Stimulated activated memory B cell treated with anti-CD40 and anti-IgM and Interleukin-4, amounts not matched to agents 10 μg/mL and 1 μg/mL and 100 μg/mL, for 72 hours (primary cell): ENCODE measurements at regions not wholly inside any gene's neighbourhood (a gene's known extent, or its start where the extent isn't known, plus 50 kb on each side); places are given as distances from the start of the nearest gene placed in this dataset.
"Not testable (repeated sequence)": the region's sequence is repeated elsewhere in the genome, so short reads cannot be mapped to it uniquely, and the experiment has no call there.

Experiments used
- ATAC-seq: fragments of 150-1000 bp; cut with Tn5 transposase; 2 replicates; pipeline ENCODE4 v1.10.0; 2021
- H3K27ac Mint-ChIP-seq: one replicate; pipeline ENCODE4 v1.8.0; 2022; ENCODE audit warnings: mild to moderate bottlenecking, mixed read lengths
- H3K27me3 Mint-ChIP-seq: one replicate; pipeline ENCODE4 v1.8.0; 2022; ENCODE audit warnings: mixed read lengths
- H3K36me3 Mint-ChIP-seq: one replicate; pipeline ENCODE4 v1.8.0; 2022; ENCODE audit warnings: mixed read lengths
- H3K4me1 Mint-ChIP-seq: one replicate; pipeline ENCODE4 v1.8.0; 2022; ENCODE audit warnings: mixed read lengths
- H3K4me3 Mint-ChIP-seq: one replicate; pipeline ENCODE4 v1.8.0; 2022; ENCODE audit warnings: mild to moderate bottlenecking, moderate library complexity, mixed read lengths
- H3K9me3 Mint-ChIP-seq: one replicate; pipeline ENCODE4 v1.8.0; 2022; ENCODE audit warnings: mixed read lengths

DNA sequence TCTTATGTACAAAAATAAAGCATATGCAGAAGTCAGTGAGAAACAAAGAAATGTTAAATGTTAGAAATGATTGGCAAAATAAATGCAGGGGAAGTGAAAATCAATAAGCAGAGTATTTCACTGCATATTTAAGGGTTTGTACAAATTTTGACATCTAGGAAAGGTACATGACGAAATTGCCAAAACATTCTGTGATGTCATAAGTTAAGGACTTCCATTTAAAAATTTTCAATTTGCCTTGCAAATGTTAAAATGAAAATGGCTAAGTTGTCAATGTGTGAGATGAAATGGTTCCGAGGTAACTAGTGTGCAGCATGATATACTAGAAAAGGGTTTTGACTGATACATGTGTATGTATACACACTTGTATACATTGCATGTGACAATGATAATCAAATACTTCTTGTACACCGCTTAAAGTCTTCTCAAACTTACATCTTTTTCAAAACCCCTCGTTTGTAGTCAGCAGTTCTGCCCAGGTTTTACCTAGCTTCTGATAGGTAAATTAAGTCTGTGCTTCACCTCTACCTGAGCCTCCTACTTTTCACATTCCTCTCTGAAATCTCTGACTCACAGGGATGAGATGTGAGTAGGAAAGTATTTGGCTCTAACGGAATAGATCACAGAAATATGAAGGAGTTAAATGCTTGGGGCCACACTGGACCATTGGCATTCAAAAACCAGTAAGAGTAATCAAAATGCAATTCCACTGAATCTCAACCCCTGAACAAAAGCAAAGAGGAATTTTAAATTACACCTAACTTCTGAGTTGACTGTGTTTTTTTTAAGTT is 442.4 kb upstream of the FOXG1 start:
- no peak for ATAC-seq
- no peak overlapping the region for H3K4me3 Mint-ChIP-seq
- H3K36me3 Mint-ChIP-seq, result no peaks in the 10 kb centered on the region
- H3K27me3 Mint-ChIP-seq, result no peaks in the 10 kb centered on the region
- no peaks in the 10 kb centered on the region for H3K9me3 Mint-ChIP-seq
- H3K4me1 Mint-ChIP-seq, result no peaks in the 10 kb centered on the region
- H3K27ac Mint-ChIP-seq, result no peak overlapping the region

DNA sequence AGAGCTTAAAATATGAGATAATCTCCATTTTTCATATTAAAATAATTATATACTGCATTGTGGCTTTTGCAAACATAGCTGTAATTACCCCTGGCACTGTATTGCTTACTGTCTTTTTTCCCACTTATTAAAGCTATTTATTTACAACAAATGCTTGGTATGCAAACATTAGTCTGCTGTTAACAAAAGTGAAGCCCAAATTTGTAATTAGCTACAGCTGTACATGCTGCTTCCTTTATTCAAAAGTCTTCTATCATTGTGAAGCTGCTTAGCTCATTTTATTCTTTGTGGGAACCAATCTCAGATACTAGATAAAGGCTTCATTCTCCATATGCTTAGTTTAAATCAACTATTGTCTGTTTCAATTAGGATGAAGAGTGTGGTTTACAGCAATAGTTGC is 425.8 kb upstream of the FOXG1 start:
- ATAC-seq, result no peak

DNA sequence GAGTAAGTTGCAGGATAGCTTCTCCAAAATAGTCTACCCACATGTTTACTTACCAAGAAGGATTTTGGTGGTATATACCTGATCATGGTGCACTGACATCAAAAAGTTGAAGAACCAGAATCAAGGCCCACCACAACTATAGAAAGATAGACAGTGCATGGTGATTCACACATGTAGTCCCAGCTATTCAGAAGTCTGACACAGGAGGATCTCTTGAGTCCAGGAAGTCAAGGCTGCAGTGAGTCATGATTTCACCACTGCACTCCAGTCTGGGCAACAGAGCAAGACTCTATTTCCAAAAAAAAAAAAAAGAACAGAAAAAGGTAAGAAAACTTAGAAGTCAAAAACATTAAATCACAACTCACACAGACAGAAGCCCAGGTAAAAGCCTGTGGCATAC is 422.2 kb upstream of the FOXG1 start:
- Mint-ChIP-seq H3K36me3 (no peaks in the 10 kb centered on the region), H3K9me3 (peaks cover 12% of the 10 kb centered on the region), H3K4me3 (no peak overlapping the region), H3K27ac (no peak overlapping the region), H3K4me1 (no peaks in the 10 kb centered on the region), H3K27me3 (no peaks in the 10 kb centered on the region)
- ATAC-seq, result no peak

More for the DNA sequence above, 425.8 kb upstream of the FOXG1 start:
- Mint-ChIP-seq H3K4me3 (no peak overlapping the region), H3K36me3 (no peaks in the 10 kb centered on the region), H3K27me3 (no peaks in the 10 kb centered on the region), H3K9me3 (peaks cover 2% of the 10 kb centered on the region), H3K4me1 (no peaks in the 10 kb centered on the region), H3K27ac (no peak overlapping the region)

DNA sequence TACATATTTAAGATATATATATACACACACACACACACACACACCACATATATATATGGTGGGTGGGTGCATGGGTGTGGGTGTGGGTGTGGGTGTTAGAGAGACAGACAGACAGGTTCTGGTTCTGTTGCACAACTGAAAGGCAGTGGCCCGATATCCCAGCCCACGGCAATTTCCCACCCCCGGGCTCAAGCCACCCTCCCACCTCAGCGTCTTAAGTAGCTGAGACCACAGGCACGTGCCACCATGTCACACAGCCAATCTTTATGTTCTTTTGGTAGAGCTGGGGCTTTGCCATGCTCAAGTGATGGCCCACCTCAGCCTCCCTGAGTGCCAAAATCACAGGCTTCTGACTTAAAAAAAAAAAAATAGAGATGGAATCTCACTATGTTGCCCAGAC is 417.8 kb upstream of the FOXG1 start:
- H3K27ac Mint-ChIP-seq, result no peak overlapping the region
- H3K4me3 Mint-ChIP-seq, result no peak overlapping the region
- no peaks in the 10 kb centered on the region for H3K36me3 Mint-ChIP-seq
- no peaks in the 10 kb centered on the region for H3K4me1 Mint-ChIP-seq
- H3K9me3 Mint-ChIP-seq, result peaks cover 9% of the 10 kb centered on the region
- no peaks in the 10 kb centered on the region for H3K27me3 Mint-ChIP-seq
- ATAC-seq, result no peak

DNA sequence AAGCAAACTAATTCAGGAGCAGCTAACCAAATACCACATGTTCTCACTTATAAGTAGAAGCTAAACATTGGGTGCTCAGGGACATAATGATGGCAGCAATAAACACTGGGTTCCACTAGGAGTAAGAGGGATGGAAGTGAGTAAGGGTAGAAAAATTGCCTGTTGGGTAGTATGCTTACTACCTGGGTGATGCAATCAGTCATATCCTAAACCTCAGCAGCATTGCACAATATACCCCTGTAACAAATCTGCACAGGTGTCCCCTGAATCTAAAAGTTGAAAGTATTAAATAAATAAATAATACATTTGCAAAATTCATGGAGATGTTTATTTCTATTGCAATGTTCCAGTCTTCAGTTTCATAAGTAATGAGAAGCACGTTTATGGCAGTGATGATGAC is 409.8 kb upstream of the FOXG1 start:
- no peak overlapping the region for H3K4me3 Mint-ChIP-seq
- H3K4me1 Mint-ChIP-seq, result no peaks in the 10 kb centered on the region
- ATAC-seq, result no peak
- H3K36me3 Mint-ChIP-seq, result no peaks in the 10 kb centered on the region
- peaks cover 13% of the 10 kb centered on the region for H3K9me3 Mint-ChIP-seq
- H3K27ac Mint-ChIP-seq, result no peak overlapping the region
- no peaks in the 10 kb centered on the region for H3K27me3 Mint-ChIP-seq

DNA sequence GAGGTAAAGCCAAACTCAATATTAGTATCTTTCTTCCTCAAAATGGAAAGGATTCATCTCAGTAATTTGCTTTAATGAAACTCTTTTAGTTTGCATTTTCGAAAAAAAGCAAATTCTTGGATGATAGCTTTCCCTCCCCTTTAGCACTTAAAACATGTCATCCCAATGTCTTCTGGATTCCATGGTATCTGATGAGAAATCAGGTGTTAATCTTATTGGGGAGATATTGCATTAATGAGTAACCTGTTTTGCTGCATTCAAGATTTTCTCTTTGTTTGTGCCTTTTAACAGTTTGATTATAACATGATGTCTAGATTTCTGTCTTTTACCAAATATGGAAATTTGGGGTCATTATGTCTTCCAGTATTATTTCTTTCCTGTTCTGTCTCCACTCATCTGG is 405.1 kb upstream of the FOXG1 start:
- Mint-ChIP-seq H3K9me3 (peaks cover 15% of the 10 kb centered on the region), H3K4me1 (no peaks in the 10 kb centered on the region), H3K36me3 (no peaks in the 10 kb centered on the region), H3K27me3 (no peaks in the 10 kb centered on the region), H3K27ac (no peak overlapping the region), H3K4me3 (no peak overlapping the region)
- ATAC-seq, result no peak

DNA sequence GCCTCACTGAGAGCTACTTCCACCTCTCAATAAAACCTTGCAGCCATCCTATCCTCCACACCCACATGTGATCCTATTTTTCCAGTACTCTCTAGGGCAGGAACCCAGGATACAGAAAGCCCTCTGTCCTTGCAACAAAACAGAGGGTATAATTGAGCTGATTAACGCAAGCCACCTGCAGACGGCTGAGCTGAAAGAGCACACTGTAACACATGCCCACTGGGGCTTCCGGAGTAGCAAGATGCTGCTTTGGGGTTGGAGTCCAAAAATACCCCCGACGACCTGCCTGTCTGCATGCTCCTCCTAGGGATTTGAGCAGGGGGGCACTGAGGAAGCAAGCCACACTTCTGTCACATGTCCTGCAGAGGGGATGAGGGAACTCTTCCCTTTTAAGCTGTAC is 401.1 kb upstream of the FOXG1 start:
- Mint-ChIP-seq H3K4me3 (no peak overlapping the region), H3K36me3 (no peaks in the 10 kb centered on the region), H3K27ac (no peak overlapping the region), H3K9me3 (peaks cover 15% of the 10 kb centered on the region), H3K27me3 (no peaks in the 10 kb centered on the region), H3K4me1 (no peaks in the 10 kb centered on the region)
- no peak for ATAC-seq

DNA sequence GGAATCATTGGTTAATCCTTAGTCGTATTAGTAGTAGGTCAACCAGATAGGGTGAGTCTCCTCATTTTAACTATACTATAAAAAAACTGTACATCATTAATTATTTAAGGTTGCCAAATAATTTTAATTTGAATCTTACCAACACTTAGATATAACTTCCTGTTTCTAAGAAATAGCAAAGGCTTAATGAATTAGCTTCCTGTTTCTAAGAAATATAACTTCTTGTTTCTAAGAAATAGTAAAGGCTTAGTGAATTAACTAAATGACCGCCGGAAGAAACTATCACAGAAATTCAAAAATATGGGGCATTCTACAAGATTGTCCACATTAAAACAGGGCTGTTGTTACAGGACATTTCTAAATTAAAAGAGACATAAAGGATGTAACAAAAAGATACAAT is 392.9 kb upstream of the FOXG1 start:
- Mint-ChIP-seq H3K27ac (no peak overlapping the region), H3K4me1 (no peaks in the 10 kb centered on the region), H3K36me3 (no peaks in the 10 kb centered on the region), H3K4me3 (no peak overlapping the region), H3K27me3 (no peaks in the 10 kb centered on the region), H3K9me3 (peaks cover 6% of the 10 kb centered on the region)
- no peak for ATAC-seq

DNA sequence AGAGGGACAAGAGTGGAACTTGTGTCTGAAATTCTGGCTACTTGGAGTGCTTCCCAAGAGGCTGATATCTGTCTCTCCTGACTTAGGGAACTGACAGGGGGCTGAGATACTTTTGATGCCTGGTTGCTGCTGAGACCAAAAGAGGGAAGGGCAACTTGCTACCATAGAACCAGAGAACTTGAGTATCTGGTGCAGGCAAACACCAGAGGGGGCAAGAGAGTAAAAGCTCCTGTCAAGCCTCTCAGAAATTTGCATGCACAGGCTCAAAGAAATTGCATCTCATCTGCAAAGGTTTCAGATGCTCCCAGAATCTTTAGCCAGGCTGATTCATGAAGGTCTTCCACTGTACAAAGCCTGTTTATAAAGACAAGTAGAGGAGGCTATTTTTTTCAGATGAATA is 391.3 kb upstream of the FOXG1 start:
- no peak for ATAC-seq
- Mint-ChIP-seq H3K36me3 (no peaks in the 10 kb centered on the region), H3K9me3 (peaks cover 3% of the 10 kb centered on the region), H3K27ac (no peak overlapping the region), H3K27me3 (no peaks in the 10 kb centered on the region), H3K4me1 (no peaks in the 10 kb centered on the region), H3K4me3 (no peak overlapping the region)

DNA sequence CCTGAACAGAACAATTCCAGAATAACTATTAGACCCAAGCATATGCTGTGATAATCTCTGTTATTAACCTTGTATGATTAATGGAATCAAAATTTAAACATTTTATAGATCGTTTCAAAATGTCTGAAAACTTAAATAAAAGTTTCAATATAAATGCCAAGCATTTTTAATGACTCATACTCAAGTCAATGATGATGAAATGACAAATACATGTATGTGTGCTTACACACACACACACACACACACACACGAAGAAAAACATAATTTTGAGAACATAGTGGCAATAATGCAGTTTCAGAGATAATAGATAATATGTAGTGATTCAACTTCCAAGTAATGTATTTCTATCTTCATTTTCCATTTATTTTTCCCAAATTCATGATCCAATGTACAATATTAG is 384.9 kb upstream of the FOXG1 start:
- no peak for ATAC-seq
- no peak overlapping the region for H3K4me3 Mint-ChIP-seq
- H3K36me3 Mint-ChIP-seq, result no peaks in the 10 kb centered on the region
- no peaks in the 10 kb centered on the region for H3K4me1 Mint-ChIP-seq
- H3K27me3 Mint-ChIP-seq, result no peaks in the 10 kb centered on the region
- peaks cover 3% of the 10 kb centered on the region for H3K9me3 Mint-ChIP-seq
- H3K27ac Mint-ChIP-seq, result no peak overlapping the region

DNA sequence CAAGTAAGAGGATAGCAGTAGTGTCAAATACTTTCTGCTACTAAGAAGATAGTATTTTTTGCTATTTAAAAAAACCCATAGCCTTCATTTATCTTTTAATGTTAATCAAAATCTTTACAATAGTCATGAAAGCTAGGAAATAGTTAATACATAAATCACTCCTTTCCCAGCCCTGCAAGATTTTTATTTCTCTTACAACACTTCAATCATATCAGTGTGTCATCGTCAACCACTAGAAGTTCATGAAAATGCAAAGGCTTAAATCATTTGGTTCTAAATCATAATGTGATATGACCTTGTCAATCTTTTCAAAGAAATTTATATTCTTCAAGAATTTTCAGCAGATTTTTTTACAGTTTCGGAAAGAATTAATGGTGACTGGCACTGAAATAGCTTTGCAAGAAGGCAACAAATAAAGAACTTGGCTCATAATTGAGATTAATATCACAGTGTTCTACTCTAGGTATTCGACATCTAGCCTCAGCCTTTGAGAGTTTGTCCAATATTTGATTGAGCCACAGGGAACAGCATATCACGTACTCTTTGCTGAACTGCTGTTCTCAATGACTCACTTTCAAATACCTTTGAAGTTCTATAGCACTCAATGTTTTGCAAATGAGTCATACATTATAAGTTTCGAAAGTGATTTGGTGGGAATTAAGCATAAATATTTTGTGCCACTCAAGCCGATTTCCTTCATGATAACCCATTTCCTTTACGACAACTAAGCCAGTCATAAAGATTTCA is 384.0 kb upstream of the FOXG1 start:
- Mint-ChIP-seq H3K4me3 (no peak overlapping the region), H3K27me3 (no peaks in the 10 kb centered on the region), H3K4me1 (no peaks in the 10 kb centered on the region), H3K27ac (no peak overlapping the region), H3K36me3 (no peaks in the 10 kb centered on the region), H3K9me3 (peaks cover 3% of the 10 kb centered on the region)
- no peak for ATAC-seq

DNA sequence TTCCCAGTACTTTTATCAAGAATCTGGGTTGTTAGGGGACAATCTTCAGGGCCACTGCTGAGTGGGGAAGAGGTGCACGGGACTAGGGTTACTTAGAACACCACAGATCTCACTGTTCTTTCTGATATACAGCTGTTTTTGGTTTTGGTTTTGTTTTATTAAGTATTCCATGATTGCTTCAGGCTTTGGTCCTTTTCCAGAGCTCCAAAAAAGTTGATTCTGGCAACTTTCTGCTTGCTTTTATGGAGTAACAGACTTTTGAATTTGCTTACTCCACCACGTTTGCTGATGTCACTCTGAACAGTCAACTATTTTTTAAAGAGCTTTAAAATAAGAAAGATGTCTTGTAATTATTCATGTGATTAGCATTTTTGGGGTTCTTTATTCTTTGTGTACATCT is 368.1 kb upstream of the FOXG1 start:
- Mint-ChIP-seq H3K4me3 (no peak overlapping the region), H3K27me3 (no peaks in the 10 kb centered on the region), H3K9me3 (no peaks in the 10 kb centered on the region), H3K4me1 (no peaks in the 10 kb centered on the region), H3K36me3 (no peaks in the 10 kb centered on the region), H3K27ac (no peak overlapping the region)
- no peak for ATAC-seq

DNA sequence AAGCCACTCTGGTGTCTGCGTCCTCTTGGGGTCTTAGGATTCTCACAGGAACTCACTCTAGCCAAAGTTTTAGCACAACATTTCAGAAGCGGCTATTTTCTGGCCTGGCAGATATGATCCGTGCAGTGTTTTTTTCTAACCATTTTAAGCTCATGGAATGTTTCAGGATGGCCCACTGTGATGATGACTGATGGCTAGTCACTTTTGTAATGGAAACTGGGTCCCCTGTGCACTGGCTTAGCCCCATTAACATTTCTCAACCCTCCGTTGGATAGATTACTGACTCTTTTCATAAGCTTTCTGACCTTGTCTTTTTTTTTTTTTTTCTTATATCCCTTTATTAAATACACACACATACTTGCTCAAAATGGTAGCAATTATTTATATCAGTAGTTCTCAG is 364.9 kb upstream of the FOXG1 start:
- not testable (repeated sequence) for H3K27me3 Mint-ChIP-seq, H3K4me3 Mint-ChIP-seq, H3K9me3 Mint-ChIP-seq, ATAC-seq, H3K4me1 Mint-ChIP-seq, H3K36me3 Mint-ChIP-seq, H3K27ac Mint-ChIP-seq

DNA sequence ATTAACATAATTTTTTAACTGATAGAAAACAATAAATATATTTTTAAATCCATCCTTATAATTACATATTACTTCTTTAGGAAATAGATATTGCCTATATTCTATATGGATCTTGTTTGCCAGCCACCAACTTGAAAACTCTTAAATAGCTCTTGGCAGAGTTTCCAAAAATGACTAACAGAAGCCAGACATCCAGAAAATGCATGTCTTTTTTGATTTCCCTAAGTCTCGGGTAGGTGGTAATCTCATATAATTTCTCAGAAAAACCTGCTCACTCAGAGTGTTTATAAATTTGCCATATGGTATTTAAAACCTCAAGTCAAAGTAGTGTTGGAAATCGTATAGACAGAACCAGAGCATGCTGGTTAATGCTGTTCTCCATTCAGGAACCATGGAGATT is 360.4 kb upstream of the FOXG1 start:
- Mint-ChIP-seq H3K9me3 (peaks cover 9% of the 10 kb centered on the region), H3K4me3 (no peak overlapping the region), H3K4me1 (no peaks in the 10 kb centered on the region), H3K36me3 (no peaks in the 10 kb centered on the region), H3K27ac (no peak overlapping the region), H3K27me3 (no peaks in the 10 kb centered on the region)
- no peak for ATAC-seq

DNA sequence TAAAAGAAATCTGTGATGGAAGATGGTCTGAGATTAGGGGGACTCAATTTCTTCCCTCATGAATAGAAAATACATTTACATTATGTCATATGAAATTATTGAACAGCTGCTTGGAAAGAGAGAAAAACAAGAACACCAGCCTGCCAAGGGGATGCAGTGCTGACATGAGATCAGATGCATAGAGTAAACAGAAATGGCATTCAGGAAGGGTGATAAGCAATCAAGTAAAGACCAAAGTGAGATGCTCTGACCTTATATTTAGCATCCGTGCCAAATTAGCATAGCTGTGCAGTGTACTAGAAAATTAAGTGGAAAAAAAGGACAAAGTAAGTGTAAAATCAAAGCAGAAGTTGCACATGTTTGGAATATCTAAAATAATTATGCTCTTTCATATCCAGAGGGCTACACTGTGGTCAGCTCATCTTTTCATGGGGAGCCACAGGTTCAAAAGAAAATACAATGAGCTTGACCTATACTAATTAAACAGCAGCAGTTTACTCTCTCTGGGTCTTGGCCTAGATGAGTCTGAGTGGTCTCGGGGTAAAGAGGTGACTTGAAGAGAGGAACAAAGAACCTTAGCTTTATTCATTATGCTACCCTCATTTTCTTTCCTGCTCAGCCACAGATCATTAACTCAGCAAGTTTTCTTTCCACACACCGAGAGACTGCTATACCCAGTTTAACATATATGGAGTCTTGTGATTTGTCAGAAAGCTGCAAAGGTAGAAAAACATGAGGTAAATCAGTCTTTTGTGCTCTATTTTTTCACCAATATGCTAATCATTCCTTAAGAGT is 359.4 kb upstream of the FOXG1 start:
- H3K36me3 Mint-ChIP-seq, result no peaks in the 10 kb centered on the region
- no peaks in the 10 kb centered on the region for H3K4me1 Mint-ChIP-seq
- H3K27ac Mint-ChIP-seq, result no peak overlapping the region
- peaks cover 9% of the 10 kb centered on the region for H3K9me3 Mint-ChIP-seq
- no peak overlapping the region for H3K4me3 Mint-ChIP-seq
- no peaks in the 10 kb centered on the region for H3K27me3 Mint-ChIP-seq
- ATAC-seq, result no peak
